ENCODE measurements at regions not wholly inside any gene's neighbourhood (a gene's known extent, or its start where the extent isn't known, plus 50 kb on each side); places are given as distances from the start of the nearest gene placed in this dataset.

DNA sequence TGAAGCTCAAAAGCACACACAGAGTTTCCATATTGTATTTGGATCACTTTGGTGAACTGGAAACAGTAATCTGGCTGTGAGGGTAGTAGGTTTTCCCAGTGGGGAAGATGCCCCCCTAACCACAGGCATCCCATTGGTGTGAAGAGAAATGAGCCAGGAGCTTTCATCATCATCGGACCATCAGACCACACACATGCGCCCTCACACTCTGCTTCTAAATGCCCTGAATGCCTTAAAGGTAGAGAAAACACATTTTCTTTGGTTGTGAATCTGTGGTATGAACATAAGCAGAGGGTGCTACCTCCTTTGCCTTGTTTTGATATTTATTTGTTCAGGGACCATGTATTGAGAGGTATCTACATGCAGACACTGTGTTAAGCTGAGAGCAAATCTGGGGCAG, 79.0 kb upstream of the DNAH14 start:
- no peak for DNase-seq

DNA sequence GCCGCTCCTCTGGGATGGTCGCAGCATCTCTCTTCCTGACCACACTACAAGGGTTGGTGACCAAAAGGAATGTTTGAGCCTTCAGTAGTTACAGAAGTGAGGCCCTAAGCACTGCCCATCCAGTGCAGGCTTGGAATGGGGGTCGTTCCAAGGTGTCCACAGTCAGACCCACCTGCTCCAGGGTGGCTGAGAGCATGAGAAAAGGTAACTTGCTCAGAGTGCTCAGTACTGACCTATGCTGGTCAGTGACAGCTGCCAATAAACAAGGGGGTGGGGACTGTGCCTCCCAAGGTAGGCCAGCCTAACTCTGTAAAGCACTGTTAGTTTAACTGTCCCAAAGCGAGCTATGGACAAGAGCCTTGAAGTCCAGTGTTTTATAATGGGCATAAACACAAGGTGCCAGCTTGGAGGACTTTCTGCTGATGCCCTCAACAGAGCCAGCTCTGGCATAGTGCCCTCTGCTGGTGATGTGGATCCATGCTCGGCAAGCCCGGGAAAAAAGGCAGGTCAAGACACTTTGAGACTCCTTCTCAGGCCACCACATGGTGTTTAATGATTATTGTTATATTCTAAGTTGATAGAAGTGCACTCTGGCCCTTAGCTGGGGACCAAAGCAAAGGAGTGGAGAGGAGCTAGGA, 78.1 kb upstream of the DNAH14 start:
- peak; percentile 18 for DNase-seq

DNA sequence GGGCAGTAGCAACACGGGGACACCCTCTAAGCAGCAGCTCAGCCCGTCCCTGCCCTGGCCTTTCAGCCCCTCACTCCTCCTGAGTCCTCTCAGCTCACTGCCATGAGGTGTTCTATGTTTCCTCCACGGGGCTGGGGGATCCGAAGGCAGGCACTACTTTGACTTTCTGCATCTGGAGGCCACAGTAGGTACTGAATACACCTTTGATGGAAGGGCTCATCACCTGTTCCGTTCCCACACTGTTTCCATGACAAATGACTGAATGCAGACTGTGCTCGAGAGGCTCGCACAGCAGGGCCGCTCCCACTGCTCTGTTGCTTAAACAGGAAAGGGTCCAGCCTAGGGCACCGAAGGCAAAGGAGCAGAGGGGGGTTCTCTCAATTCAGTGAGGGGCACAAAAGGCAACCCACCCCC, 77.6 kb upstream of the DNAH14 start:
- no peak for DNase-seq

DNA sequence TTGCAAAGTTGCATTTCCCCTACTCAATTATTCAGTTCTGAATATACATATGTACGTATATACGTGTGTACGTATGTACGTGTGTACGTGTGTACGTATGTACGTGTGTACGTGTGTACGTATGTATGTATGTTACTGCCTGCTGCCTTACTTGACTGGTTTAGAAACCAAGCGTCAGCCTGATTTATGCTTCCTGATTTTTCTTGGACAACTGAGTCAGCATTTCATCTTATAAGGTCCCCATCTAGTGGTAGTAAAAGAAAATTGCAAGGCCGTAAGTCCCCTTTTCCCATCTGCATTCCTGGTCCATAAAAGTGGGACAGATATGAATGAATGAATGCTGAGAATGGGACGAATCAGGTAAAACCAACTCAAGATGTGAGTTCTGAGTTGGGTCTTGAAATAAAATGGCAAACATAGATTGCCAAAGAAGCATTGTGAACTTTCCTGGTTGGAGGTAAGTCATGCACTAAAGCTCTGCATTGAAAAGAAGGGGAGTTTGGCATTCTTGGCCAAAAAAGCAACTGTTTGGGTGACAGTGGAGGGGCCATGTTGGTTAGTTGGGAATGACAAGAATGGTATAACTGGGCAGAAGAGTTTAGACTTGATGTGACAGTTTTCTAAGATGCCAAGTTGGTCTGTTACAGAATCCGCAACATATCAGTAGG, 76.4 kb upstream of the DNAH14 start:
- DNase-seq: no peak

DNA sequence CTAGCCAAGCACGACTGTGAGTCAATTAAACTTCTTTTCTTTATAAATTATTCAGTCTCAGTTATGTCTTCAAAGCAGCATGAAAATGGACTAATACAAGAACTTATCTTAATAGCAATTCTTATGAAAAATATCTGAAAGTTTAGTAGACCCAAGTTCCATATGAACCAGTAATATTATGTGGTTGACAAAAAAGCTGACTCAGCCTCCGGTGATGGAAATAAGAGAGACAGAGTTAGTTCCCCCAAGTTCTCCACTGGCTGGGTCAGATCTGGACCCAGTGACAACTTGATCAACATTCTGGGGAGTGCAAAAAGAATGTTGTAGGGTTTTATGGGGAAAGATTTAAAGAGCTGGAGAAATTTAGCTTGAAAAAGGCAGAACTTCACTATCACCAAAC, 72.5 kb upstream of the DNAH14 start:
- no peak for DNase-seq

DNA sequence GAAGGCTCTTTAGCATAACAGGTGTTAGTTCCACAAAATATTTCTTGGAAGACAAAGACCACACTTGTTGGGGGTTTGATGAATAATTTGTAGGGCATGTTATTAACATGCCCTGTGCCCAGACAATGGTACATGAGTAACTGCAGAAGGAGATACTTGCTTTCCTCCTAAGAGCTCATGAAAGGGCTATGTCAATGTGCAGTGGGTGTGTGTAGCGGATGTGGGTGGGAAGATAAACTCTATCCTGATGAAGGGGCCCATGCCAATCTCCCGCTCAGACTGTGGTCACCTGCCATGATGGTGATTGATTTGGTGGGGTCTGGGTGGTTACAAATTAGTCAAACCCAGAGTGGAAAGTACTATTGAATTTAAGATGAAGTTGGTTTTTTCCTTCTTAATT, 69.8 kb upstream of the DNAH14 start:
- no peak for DNase-seq

DNA sequence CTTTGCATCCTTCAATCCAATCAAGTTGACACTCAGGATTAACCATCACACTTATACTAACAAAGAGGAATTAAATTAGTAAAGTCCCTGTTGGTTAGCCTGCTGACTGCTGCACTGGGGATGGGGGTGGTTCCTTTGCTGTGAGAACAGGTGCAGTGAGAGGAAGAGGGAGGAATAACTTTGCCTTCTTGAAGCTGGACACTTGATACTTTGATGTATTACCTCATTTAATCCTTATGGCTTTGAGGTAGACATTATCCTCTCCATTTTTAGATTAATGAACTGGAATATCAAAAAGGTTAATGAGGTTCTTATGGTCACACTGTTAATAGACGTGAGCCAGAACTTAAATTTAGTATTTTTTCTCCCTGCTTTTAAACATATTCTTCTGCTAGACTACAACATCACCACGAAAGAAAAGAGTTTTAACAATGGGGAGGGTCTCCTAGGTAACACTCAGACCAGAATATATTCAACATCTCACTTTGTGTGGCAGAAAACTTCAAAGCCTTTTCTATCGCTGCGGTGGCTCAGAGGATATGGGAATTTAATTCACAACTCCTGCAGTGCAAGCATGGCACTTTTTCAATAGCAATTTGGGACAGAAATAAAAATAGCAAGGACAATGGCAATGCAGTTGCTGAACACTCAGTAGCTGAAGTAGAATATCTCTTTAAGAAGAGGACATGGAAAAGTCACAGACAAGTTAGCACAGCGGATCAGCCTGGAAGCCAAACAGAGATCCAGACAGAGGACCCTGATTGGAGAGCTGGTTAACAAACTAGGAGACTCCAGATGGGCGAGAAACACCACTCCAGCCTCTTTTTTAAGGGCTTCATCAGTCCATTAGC, 68.8 kb upstream of the DNAH14 start:
- no peak for DNase-seq

DNA sequence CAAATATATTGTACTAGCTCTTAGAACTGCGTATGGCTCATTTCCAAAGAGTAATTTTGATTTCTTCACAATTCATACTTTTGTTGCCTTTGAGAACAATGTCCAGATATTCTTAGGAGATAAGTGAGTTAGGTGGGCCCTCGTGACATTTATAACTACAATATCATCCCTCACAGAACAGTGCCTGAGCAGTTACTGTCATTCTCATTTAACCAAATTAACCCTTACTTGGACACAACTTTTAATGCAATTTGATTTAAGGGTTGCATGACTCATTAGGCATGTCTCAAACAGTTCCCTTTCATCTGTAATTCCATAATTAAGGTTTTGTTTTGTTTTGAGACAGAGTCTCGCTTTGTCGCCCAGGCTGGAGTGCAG, 68.1 kb upstream of the DNAH14 start:
- DNase-seq: no peak

DNA sequence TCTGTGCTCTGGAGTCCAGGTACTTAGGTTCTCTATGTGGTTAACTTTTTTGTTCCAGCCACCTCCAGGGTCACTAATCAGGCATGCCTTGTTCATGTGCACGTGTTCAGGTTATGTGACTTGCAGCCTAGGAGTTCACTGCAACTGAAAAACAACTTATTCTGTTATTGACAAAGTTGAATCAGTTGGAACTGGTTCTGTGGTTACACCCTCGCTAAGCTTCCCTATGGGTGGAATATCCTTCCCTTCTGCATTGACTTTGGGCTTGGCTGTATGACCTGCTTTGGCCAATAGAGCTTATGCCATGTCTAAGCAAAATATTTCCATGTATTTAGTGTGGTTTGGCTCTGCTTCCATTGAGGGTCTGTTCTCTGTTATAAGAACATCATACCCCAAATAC, 66.0 kb upstream of the DNAH14 start:
- DNase-seq: no peak

DNA sequence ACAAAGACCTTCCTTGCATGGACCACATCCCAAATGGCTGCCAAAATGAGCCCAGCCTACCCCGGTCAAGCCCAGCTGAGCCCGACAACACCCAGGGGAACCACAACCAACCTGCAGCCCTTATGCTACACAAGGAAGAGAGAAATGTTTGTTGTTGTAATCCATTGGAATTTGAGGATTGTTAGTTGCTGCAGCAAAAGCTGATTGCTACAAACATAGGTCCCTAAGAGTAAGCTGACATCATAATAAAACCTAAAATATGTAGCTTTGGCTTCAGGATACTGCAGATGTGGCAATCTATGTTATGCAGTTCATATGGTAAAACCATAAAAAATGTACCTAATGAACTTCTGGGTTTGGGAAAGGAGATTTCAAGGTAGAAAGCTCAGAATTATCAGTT, 65.5 kb upstream of the DNAH14 start:
- DNase-seq: no peak

DNA sequence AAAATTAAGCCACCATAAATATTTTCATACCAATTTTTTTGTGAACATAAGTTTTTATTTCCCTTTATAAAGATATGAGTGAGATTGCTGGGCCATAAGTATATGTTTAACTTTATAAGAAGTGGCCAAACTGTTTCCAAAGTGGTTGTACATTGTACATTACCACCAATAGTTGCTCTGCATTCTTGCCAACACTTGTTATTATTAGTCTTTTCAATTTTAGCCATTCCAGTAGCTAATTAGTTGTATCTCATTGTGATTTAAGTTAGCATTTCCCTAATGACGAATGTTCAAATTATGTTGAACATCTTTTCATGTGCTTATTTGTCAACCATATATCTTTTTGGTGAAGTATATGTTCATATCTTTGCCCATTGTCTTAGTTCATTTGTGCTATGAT, 64.0 kb upstream of the DNAH14 start:
- DNase-seq: no peak

DNA sequence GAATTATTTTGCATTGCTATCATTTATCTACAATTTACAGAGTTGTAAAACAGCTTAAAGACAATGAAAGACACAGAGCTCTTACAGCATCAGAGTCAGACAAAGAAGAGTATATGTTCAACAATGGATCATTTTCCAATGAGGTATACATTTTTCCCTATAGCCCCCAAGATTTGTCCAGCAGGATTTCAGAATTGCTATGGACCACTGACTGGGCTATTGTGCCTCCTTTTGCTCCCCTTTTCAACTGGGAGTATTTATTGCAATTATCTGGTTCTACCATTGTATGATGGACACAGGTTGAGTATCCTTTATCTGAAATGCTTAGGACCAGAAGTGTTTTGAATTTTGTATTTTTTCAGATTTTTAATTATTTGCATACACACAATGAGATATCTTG, 62.5 kb upstream of the DNAH14 start:
- DNase-seq: no peak

DNA sequence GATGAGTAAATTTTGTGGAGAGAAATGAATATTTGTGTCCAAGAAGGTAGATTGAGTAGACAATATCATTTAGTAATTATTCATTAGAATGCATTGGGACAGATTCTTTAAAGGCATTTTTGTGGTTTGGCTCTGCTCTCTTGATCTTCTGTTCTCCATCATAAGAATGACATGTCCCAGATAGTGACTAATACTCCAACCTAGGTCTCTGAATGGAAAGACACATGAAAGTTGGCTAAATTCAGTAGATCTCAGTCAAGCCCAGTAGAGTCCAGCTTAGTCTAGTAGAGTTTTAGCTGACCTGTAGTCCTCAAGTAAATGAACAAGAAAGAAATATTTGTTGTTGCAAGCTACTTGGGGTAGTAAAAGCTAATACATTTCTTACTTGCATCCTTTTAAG, 61.8 kb upstream of the DNAH14 start:
- DNase-seq: no peak

DNA sequence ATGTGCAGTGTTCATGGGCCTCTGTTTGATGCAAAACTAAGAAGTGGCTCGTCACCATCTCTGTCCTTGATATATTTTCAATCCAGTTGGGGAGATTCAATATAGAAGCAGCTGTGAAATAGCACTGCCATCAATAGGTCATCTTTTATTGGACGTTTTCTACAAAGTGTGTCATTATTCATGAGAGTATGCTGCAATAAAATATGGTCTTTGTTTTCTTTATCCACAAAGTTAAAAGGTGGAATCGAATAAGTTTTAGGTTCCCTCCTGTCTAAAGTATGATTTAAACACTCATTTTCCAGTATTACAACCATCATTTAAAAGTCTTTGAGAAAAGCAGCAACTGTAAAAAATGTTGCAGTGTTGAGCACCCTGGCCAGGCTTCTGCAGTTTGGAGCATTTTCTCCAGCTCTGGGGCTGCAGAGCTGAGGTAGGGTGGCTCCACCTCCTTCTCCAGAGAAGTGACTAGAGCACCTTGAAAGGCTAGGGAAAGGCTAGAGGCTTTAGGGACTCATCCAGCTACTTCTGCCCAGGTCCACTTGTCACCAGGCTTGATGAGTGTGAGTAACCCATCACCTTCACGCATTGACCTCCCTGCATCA, 56.5 kb upstream of the DNAH14 start:
- DNase-seq: no peak

DNA sequence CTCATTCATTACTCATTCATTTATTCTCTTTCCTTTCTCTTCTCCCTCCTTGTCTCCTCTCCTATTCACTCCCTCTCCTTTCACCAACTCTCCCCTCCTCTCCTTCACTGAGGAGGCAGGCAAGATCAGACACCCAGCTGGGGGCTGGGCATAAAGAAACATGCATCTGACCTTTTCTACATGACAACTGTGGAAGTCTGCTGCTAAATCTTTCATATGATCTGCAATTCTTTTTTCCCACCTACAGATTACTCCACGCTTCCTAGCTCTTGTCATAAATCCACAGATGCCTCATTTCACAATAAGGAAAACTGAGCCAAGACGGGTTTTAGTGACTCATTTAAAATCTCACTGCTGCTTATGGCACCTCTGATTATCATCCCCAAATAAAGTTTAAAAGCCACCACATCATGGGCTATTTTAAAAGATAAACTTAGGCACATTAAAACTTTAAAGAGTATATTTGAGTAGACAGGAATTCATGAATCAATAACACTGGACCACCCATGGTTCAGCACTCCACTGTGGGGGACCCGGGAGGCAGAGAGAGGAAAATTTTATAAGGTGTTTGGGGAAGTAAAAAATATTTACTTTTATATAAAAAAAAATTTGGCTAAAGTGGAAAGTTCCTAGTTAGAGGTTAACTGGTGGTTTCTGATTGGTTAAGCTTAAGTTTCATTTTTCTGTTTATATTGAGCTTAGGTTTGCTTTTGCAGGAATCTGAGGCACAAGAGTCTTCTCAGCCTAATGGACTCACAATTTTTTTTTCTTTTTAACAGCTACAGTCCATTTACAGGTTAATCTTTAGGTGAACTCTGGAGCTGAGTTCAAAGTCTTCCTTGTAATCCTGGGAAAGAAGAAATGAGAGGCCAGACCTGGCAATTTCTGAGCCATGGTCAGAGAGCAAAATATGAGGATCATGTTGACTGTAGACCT, 55.8 kb upstream of the DNAH14 start:
- no peak for DNase-seq

DNA sequence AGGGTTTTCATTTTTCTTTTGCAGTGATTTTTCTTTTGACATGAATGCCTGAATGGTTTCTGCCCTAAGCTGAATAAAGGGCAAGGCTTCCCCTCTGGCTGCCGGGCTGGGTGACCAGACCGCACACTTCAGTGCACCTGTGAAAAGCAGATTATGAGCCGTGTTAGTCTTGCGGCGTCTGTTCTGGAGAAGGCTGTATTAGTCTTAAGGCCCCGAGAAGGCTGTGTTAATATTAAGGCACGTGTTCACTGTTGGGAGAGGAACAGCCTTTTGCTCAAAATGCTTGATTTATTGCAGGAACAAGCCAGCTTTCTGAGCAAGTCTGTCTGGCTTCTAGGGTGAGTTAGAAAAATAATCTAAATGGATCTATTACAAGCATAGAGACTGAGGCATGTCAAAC, 54.7 kb upstream of the DNAH14 start:
- no peak for DNase-seq

DNA sequence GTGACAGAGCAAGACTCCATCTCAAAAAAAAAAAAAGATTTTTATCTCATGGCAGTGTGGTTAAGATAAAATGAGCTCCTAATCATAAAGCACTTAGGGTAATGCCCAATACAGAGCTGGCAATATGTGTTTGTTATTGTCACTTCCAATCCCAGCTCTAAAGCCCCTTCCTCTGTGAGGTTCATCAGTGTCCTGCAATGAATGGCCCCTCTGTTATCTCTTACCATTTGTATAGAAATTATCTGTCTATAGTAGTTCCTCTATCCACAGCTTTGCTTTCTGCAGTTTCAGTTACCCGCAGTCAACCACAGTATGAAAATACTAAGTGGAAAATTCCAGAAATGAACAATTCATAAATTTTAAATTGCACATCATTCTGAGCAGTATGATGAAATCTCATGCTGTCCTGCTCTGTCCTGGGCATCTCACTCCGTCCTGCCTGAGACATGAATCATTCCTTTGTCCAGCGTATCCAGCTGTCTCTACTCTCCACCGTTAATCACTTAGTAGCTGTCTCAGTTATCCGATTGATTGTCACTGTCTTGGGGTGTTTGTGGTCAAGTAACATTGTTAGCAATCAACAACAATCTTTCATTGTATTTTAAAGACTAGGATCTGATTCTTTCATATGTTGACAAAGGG, 50.2 kb upstream of the DNAH14 start:
- DNase-seq: no peak

Data from NCI-H510A (cell line).